HG03354 (cell line): ENCODE measurements at regions not wholly inside any gene's neighbourhood (a gene's known extent, or its start where the extent isn't known, plus 50 kb on each side); places are given as distances from the start of the nearest gene placed in this dataset.

Experiments
- ATAC-seq: cut with Tn5 transposase; IDR thresholded peaks from one replicate; pipeline ENCODE4 v1.9.1; 2021; ENCODE audit warnings: mild to moderate bottlenecking; ENCODE audit not compliant: unreplicated experiment, poor library complexity, severe bottlenecking

GRCh38 chr5:164578401-164578800, 1073.0 kb downstream of the MAT2B start:
- ATAC-seq, result no peak

DNA sequence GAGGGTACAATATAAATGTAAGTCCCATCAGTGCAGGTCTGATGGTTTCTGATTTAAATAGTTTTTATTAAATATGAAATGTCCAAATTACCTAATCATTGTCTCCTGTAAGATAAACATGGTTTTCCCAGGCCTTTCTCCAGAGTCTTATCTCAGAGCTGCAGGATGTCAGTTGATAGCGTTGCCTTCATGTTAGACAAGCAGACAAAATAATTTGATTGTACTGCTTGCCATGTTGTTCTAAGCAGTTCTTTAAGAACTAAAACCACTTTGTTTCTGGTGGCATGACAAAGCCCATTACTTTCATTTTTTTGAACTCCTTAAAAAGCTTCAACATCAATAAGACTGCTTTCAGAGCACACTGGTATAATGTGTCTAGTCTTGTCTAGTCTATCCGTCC, 1073.5 kb downstream of the MAT2B start:
- no peak for ATAC-seq

GRCh38 chr5:164580155-164580554, 1074.7 kb downstream of the MAT2B start:
- no peak for ATAC-seq

- no peak for ATAC-seq
Observed at GRCh38 chr5:164581889-164582288, 1076.5 kb downstream of the MAT2B start.

DNA sequence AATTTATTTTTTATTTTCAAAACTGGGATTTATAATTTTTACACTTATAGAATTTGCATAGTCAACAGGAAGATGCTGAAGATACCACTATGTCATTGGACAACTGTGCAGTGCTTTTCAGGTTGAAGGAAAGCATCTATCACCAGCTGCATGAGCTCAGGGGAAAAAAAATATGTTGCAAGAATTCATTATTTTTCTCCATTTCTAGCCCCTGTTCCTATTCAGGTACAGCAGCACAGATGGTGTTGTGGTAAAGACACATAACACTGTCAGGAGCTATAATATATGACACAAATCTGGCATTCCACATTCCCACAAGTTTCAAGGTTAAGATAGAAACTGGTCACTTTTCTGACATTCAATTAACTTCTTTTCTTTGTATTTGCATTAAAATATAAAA, 1088.6 kb downstream of the MAT2B start:
- ATAC-seq, result no peak

DNA sequence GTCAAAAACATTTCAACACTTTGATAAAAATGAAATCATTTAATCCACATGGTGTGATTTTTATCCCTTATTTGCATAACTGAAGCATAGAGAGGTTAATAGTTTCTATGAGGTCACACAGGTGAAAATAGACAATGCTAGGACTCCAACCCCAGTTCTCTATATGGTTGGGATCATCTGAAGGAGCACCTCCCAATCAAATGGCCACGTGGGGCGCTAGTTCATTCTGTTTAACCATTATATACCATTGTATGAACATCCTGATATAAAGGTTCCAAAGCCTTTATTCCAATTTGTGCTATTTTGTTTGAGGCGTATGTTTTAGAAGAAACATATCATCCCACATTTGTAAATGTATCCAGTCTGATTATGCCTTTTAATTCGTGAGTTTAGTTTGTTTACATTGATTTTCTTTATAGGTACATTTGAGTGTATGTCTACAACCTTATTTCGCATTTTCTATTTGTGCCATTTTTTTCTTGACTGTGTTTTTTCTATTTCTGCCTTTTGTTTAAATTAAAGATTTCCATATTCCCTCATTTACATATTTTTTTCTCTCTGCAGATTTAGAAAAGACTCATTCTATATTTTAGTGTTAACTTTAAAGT, 1092.0 kb downstream of the MAT2B start:
- ATAC-seq, result peak; percentile 87

GRCh38 chr5:164600274-164600673, 1094.9 kb downstream of the MAT2B start:
- ATAC-seq, result no peak

GRCh38 chr5:164600929-164601535, 1095.6 kb downstream of the MAT2B start:
- no peak for ATAC-seq

DNA sequence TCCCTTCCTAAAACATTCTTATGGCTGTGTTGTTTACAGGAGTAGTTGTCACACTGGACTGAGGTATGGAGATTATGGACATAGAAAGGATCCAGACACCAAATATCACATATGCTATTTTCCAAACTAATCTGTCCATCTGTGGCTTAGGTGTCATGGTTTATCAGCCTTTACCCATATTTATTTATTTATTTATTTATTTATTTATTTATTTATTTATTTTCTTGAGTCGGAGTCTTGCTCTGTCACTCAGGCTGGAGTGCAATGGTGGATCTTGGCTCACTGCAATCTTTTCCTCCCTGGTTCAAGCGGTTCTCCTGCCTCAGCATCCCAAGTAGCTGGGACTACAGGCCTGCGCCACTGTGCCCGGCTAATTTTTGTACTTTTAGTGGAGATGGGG, 1103.1 kb downstream of the MAT2B start:
- ATAC-seq, result no peak

DNA sequence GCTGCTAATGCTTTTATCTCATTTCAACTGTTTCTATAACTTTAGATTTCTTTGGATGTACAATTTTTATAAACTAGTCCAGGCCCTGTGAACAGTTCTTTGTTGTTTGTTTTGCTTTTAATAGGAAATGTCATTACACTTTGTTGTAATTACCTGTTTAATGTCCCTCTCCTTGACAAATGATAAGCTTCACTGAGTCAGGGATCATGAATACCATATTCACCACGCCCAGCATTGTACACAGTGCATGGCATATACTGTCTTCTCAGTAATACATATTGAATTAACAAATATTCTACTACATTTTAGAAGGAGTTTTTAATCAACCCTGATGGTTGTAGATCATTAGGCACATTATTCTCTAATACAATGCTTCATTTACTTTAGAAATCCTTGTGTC, 1105.0 kb downstream of the MAT2B start:
- ATAC-seq, result no peak

DNA sequence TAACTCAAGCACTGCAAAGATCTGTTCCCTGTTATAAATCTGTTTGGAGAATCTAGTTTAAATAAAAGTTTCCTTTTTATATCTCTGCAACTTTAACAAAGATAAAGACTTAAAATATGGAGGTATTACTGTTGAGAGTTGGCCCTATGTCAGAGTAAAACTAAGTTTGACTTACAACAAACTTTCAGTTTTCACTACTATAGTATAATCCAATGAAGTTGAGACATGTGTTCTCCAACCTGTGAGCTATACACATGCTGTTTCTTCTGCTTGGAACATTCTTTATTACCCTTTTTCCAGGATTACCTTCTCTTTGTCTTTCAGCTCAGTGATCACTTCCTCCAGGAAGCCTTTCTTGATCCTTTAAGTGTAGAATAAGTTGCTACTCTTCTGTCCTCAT, 1109.3 kb downstream of the MAT2B start:
- no peak for ATAC-seq

GRCh38 chr5:164617290-164617689, 1111.9 kb downstream of the MAT2B start:
- no peak for ATAC-seq

DNA sequence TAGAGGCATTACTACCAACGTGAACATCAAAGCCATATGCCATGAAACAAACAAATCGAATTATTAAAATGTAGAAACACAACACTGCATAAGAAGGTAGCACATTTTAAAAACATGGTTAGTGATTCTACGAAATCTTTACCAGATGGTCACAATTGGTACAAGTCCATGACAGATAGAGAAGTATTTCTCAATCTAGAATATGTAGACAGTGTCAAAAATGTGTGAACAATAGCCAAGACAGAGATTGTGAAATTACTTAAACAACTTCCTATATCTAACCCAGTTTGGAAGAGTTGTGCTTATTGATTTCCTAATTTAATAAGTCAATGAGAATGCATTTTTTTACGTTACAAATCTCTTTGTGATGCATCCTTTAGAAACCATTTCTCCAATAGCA, 1121.6 kb downstream of the MAT2B start:
- no peak for ATAC-seq

GRCh38 chr5:164636456-164636855, 1131.0 kb downstream of the MAT2B start:
- no peak for ATAC-seq

DNA sequence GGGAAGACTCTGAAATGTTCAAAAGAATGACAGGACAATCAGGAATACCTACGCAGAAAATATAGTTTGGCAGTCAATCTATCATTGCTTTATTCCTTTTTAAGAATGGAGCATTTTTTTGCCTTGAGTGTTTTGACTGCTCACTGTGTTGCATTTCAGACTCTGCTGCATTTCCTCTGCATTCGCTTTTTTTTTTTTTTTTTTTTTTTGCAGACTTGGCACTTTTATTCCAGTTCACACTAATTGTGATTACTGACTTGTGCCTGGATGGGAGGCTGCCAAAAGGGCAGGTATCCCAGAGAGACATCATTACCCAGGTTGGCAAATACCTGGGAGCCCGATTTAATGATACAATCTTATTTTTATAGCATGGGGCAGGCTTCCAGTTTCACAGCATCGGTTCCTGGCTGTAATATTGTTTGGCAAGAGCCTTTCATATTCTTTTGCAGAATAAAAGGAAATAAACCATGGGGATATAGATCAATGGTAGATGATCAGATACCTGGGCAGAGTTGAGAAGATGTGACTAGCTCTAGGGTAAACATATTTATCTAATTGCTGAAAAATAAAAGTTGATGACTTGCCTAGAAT, 1132.6 kb downstream of the MAT2B start:
- no peak for ATAC-seq

- ATAC-seq, result no peak
Observed at GRCh38 chr5:164649266-164649665, 1143.8 kb downstream of the MAT2B start.

GRCh38 chr5:164650427-164650826, 1145.0 kb downstream of the MAT2B start:
- ATAC-seq, result no peak

DNA sequence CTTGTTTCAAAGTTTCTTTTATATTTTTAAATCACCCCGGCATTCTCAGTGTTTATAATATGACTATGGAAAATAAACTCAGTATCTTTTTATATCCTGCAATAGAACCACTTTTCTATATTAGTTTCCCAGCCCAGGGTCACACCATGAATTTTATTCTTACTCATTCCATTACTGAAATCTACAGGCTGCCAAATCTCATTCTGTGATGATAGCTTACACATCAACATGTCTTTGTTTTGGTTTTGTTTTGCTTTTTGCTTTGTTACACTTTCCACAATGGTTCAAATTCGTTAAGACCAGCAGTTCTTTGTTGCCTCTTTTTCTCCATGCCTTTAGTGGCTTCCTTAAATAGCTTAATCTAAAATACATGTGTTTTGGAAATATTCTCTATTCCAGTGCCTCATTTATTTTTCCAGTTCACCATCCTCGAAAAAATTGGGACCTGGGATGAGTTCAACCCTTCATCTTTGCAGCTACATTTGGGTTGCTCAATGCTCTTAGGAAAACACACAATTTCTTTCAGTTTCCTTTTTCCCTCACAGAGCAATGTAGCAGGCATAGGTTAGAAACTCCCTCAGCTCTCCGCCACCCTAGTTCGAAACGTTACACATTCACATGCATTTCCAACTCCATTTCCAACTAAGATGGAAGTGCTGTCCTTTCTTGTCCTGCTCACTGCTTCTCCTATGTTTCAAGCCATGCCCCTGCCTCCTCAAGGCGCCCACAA, 1146.3 kb downstream of the MAT2B start:
- ATAC-seq, result no peak

DNA sequence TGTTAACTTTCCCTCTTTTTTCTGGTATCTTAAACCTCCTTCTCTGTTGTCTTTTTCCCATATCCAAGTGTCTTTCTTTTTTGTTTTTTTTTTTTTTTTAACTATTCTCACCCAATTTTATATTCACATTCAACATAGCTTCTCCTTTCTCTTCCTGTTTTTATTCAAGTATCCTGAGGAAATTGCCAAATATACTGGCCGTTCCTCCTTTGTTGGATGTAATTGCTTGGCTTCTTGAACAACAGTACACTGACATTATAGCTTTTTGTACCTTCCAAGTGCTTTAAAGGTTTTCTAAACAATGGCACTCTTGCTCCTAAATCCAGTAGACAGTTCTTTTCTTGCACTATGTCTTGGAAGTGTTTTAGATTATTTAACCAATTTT, 1146.8 kb downstream of the MAT2B start:
- no peak for ATAC-seq

DNA sequence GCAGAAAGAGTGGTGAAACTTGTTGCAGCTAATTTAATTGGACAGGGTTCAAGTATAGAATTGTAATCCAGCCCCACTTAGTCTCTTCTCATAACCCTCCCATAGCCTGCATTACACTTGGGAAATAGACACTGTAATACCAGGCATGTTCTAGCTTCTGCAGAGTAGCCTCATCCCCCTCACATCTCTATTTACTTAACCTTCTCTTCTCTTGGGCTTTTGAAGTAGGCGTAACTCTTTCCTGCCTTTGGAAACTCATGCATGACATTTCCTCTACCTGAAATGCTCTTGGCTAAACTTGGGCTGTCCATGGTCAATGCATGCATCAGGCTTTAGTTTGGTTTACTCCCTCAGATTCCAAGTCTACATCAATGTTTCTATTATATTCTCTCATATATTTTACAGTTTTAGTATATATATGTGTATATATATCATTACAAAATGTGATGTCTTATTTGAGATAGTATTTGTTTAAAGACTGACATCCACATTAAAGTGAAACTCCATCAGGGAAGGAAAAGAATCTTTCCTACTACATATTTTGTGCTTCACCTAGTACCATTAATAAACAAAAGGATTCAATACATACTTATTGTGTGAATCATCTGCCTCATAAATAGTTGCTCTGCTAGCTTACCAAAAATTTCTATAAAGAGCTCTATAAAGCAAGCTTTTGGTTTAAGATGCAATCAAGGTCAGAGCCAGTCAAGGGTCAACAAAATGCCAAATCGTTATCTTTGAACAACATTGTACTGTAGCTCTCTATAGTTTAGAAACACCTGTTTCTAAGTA, 1158.0 kb downstream of the MAT2B start:
- no peak for ATAC-seq
